HepG2 (cell line): ENCODE measurements at regions not wholly inside any gene's neighbourhood (a gene's known extent, or its start where the extent isn't known, plus 50 kb on each side); places are given as distances from the start of the nearest gene placed in this dataset.
"Not testable (repeated sequence)": the region's sequence is repeated elsewhere in the genome, so short reads cannot be mapped to it uniquely, and the experiment has no call there.

Source experiments
- ATAC-seq: fragments of 200-7000 bp; cut with Tn5 transposase; 3 replicates; pipeline ENCODE4 v1.9.1; 2020; ENCODE audit warnings: mild to moderate bottlenecking, moderate library complexity
- BruUV-seq: library from RNA; stranded (reverse); fragments of 400-500 nt; replicated peaks from 2 replicates; lab custom pipeline; 2021; lab: Mats Ljungman, UMichigan
- CTCF ChIA-PET: fragments of 300-600 bp; formaldehyde crosslinking; extraction: SDS; loops from one replicate; lab custom pipeline; 2021; ENCODE audit warnings: low total read pairs, inconsistent platforms, low intra/inter-chr PET ratio; lab: Yijun Ruan, JAX
- POLR2A ChIA-PET: fragments of 350-600 bp; sonication (Branson Sonifier 250); formaldehyde crosslinking; loops from one replicate; lab custom pipeline; 2020; ENCODE audit warnings: antibody characterized with exemption, inconsistent platforms; lab: Yijun Ruan, JAX
- DNase-seq: peaks from one replicate; pipeline ENCODE4 v3.0.0-alpha.2; 2015; ENCODE audit warnings: low spot score
- FAIRE-seq: peaks from 3 replicates; lab custom pipeline; 2011; peaks lifted over from hg19 to GRCh38; lab: Jason Lieb, UNC
- H2AFZ ChIP-seq: one replicate; pipeline ENCODE4 v1.6.1; 2011; ENCODE audit warnings: low read length, inconsistent platforms
- H3K27ac ChIP-seq: fragments of 300-600 bp; 3 replicates; pipeline ENCODE4 v1.8.0; 2011; ENCODE audit warnings: mixed run types, mild to moderate bottlenecking, mixed read lengths, low read length, inconsistent platforms; ENCODE audit not compliant: insufficient read depth; ENCODE audit errors: extremely low read length
- H3K27me3 ChIP-seq, 2 experiments: fragments of 200-600 bp in 1 of 2; 2 replicates in 1 of 2; 3 replicates in 1 of 2; pipeline versions ENCODE4 v1.6.0 to v1.8.0; 2011; ENCODE audit warnings: low read length in 2 of 2, mild to moderate bottlenecking in 2 of 2, moderate library complexity in 2 of 2, inconsistent platforms in 1 of 2; ENCODE audit not compliant: insufficient read depth in 2 of 2, control insufficient read depth in 1 of 2
- H3K36me3 ChIP-seq, 2 experiments: fragments of 200-600 bp in 1 of 2; replicated peaks in 1 of 2; 2 replicates in 1 of 2; 3 replicates in 1 of 2; pipeline versions ENCODE4 v1.5.1 to v1.8.0; 2011; ENCODE audit warnings: low read length in 2 of 2, inconsistent platforms in 1 of 2; ENCODE audit not compliant: insufficient read depth in 2 of 2, control insufficient read depth in 1 of 2
- H3K4me1 ChIP-seq: 2 replicates; pipeline ENCODE4 v1.5.1; 2012; ENCODE audit warnings: low read length, inconsistent platforms; ENCODE audit not compliant: insufficient read depth
- H3K4me2 ChIP-seq: 2 replicates; pipeline ENCODE4 v1.6.0; 2011; ENCODE audit warnings: low read depth, low read length, inconsistent platforms
- H3K4me3 ChIP-seq, 3 experiments: fragments of 200-600 bp in 1 of 3; sonication (generic), shearing (Covaris generic) in 1 of 3; replicated peaks in 1 of 3; 2 replicates each; pipeline ENCODE4 v1.5.1; 2011 to 2016; ENCODE audit warnings: low read length in 3 of 3, inconsistent platforms in 2 of 3, low read depth in 2 of 3, mild to moderate bottlenecking in 2 of 3, control low read depth in 1 of 3, mixed read lengths in 1 of 3; ENCODE audit not compliant: insufficient read depth in 1 of 3
- H3K79me2 ChIP-seq: one replicate; pipeline ENCODE4 v1.6.1; 2011; ENCODE audit warnings: low read length, inconsistent platforms; ENCODE audit not compliant: insufficient read depth
- H3K9ac ChIP-seq: 2 replicates; pipeline ENCODE4 v1.6.0; 2011; ENCODE audit warnings: mild to moderate bottlenecking, low read depth, low read length, inconsistent platforms; ENCODE audit not compliant: insufficient read depth
- H3K9me3 ChIP-seq: 2 replicates; pipeline ENCODE4 v1.5.1; 2012; ENCODE audit warnings: mild to moderate bottlenecking, low read length
- H4K20me1 ChIP-seq: 2 replicates; pipeline ENCODE4 v1.6.0; 2011; ENCODE audit warnings: inconsistent platforms, mild to moderate bottlenecking, low read length, moderate library complexity; ENCODE audit not compliant: insufficient read depth
- ARID5B ChIP-seq: IDR thresholded peaks from 2 replicates; pipeline ENCODE4 v1.4.0; 2020; ENCODE audit warnings: mild to moderate bottlenecking, missing genetic modification reagents
- FOXA1 ChIP-seq, 2 experiments: fragments of 450-650 bp in 1 of 2; sonication (generic) in 1 of 2; formaldehyde crosslinking in 1 of 2; IDR thresholded peaks; 2 replicates each; pipeline versions ENCODE4 v1.4.0 to v1.6.1; 2016 to 2020; ENCODE audit warnings: missing genetic modification reagents in 1 of 2
- FOXA3 ChIP-seq: IDR thresholded peaks from 2 replicates; pipeline ENCODE4 v1.6.1; 2016; ENCODE audit warnings: missing genetic modification reagents, missing compliant biosample characterization
- GABPB1 ChIP-seq: IDR thresholded peaks from 2 replicates; pipeline ENCODE4 v1.6.1; 2016; ENCODE audit warnings: mild to moderate bottlenecking, missing genetic modification reagents, moderate library complexity, missing compliant biosample characterization
- HOXA3 ChIP-seq: sonication (generic); formaldehyde crosslinking; IDR thresholded peaks from 2 replicates; pipeline ENCODE4 v1.5.0; 2020; ENCODE audit warnings: missing genetic modification reagents
- YY1 ChIP-seq: IDR thresholded peaks from 2 replicates; pipeline ENCODE4 v1.6.1; 2011; ENCODE audit warnings: low read length, low read depth, moderate library complexity, mild to moderate bottlenecking; ENCODE audit not compliant: insufficient read depth, insufficient replicate concordance
- ZGPAT ChIP-seq: IDR thresholded peaks from 2 replicates; pipeline ENCODE4 v1.6.1; 2016; ENCODE audit warnings: mild to moderate bottlenecking
- ZMYM4 ChIP-seq: sonication (generic); formaldehyde crosslinking; IDR thresholded peaks from 2 replicates; pipeline ENCODE4 v1.8.1; 2023; ENCODE audit warnings: mild to moderate bottlenecking, missing genetic modification reagents
- ZNF281 ChIP-seq: sonication (generic); formaldehyde crosslinking; IDR thresholded peaks from 2 replicates; pipeline ENCODE4 v1.4.0; 2020; ENCODE audit warnings: missing genetic modification reagents, borderline replicate concordance
- ZNF687 ChIP-seq: sonication (generic); formaldehyde crosslinking; IDR thresholded peaks from 2 replicates; pipeline ENCODE4 v1.5.1; 2020; ENCODE audit warnings: mild to moderate bottlenecking, missing genetic modification reagents, moderate library complexity
- WGBS: methylation state at CpG from one replicate; pipeline ENCODE4 v1.1.6; 2017; ENCODE audit warnings: low lambda C conversion rate; 5-methylcytosine and 5-hydroxymethylcytosine counted together
- in situ Hi-C: cut with HindIII; loops from 2 replicates; pipeline ENCODE4 v1.10.0; 2017; ENCODE audit warnings: low pct_unique_long_range_greater_than_20kb; ENCODE audit not compliant: extremely low pct_ligation_motif_present
- intact Hi-C: fragments of 100-400 bp; cut with micrococcal nuclease; formaldehyde crosslinking; loops from one replicate; pipeline ENCODE4 v1.10.0; 2022; ENCODE audit not compliant: unreplicated experiment

- POLR2A ChIA-PET; FAIRE-seq; TF ChIP-seq FOXA1 (IDR thresholded peaks at IDR 0.05): not testable (repeated sequence)
- peak; percentile 43; the same call in 1 of the 2 replicates for TF ChIP-seq ARID5B (CRISPR knock-in tag)
- TF ChIP-seq ZGPAT (CRISPR knock-in tag): peak; percentile 32; the same call in 1 of the 2 replicates
- TF ChIP-seq ZMYM4 (CRISPR knock-in tag): peak; percentile 55; the same call in 1 of the 2 replicates
- TF ChIP-seq FOXA3 (CRISPR knock-in tag): peak; percentile 69
- peak; percentile 54 for TF ChIP-seq HOXA3 (CRISPR knock-in tag)
- TF ChIP-seq ZNF687 (CRISPR knock-in tag): peak; percentile 25; the same call in 1 of the 2 replicates
- peak; percentile 70; the same call in 1 of the 2 replicates for TF ChIP-seq ZNF281
- peak; percentile 36 for TF ChIP-seq GABPB1
- TF ChIP-seq YY1: peak; percentile 51
- peak; percentile 89 for TF ChIP-seq FOXA1 (CRISPR knock-in tag; IDR thresholded peaks at IDR 0.05)
Measured at GRCh38 chr3:80897005-80897404, 864.4 kb downstream of the GBE1 start.

More at GRCh38 chr3:80897005-80897404, 864.4 kb downstream of the GBE1 start:
- DNase-seq: peak; percentile 26
- H3K4me3 ChIP-seq, ATAC-seq, H3K27me3 ChIP-seq, BruUV-seq, H3K9me3 ChIP-seq, intact Hi-C loops, H3K27ac ChIP-seq, H2AFZ ChIP-seq, CTCF ChIA-PET, H4K20me1 ChIP-seq, H3K79me2 ChIP-seq, H3K4me1 ChIP-seq, in situ Hi-C loops, H3K9ac ChIP-seq, H3K36me3 ChIP-seq, H3K4me2 ChIP-seq: not testable (repeated sequence)
- no CpG with 5 or more reads among the region's 12 CpGs for WGBS
